NCI-H69 (cell line): ENCODE measurements at regions not wholly inside any gene's neighbourhood (a gene's known extent, or its start where the extent isn't known, plus 50 kb on each side); places are given as distances from the start of the nearest gene placed in this dataset.

Source experiments
- DNase-seq: peaks from one replicate; lab custom pipeline; 2025; lab: John Stamatoyannopoulos, UW

GRCh38 chr18:74023220-74023619, 124.4 kb downstream of the FBXO15 start:
- DNase-seq = peak; percentile 76

DNA sequence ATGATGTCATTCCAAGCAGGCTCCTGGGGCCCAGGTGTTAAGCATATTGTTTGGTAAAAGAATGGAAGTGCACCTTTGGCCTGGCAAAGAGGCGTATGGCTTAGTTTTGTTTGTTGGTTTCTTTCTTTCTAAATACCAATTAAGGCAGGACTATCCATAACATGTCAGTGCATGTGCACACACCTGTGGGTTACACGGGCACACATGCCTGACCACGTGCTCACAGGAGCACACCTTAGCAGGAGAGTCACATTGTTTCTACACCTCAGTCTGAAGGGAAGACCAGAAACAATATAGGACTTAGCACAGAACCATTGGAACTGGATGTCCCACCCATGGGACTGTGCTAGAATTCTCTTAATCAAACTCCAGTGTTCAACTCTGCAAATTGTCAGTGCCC, 127.8 kb downstream of the FBXO15 start:
- DNase-seq = peak; percentile 94

GRCh38 chr18:74013955-74014354, 133.7 kb downstream of the FBXO15 start:
- DNase-seq = no peak

DNA sequence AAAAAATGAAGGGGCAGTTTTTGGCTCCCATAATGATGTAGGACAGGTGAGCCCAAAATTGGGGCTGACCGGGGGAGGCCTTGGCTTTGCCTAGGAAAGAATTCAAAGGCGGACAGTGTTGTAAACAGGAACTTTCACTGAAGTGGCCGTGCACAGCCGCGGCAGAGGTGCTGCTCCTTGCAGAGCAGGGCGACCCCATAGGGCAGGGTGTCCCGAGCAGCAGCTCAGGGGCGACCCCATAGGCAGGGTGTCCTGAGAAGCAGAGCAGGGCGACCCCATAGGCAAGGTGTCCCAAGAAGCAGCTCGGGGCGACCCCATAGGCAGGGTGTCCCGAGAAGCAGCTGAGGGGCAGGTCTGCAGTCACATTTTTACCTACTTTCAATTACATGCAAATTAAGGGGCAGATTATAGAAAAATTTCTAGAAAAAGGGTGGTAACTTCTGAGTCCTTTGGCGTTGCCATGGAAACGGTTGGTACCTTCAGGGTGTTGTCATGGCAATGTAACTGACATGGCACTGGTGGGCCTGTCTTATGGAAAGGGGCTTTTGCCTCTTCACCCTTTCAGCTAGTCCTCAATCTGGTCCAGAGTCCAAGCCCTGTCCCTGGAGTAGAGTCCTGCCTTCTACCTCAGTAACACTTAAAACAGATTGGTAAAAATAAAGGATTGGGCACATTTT, 134.5 kb downstream of the FBXO15 start:
- peak; percentile 20 for DNase-seq

DNA sequence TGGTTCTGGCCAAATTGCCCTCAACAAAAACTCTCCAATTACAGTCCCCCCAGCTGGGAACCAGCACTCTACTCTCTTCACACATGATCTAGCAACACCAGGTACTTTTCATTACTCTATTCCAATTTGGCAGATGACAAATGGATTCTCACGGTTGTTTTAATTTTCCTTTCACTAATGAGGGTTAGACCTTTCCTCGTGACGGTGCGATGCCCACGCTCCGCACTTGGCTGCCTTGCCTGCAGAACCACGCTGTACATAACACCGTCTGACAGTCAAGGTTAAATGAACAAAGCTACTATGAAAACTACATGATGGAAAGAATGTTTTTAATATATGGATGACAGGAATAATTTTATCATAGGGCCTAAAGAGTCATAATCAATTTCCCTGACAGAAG, 141.5 kb downstream of the FBXO15 start:
- DNase-seq = peak; percentile 92

- no peak for DNase-seq
These were observed 142.1 kb downstream of the FBXO15 start for GRCh38 chr18:74005320-74006109.

DNA sequence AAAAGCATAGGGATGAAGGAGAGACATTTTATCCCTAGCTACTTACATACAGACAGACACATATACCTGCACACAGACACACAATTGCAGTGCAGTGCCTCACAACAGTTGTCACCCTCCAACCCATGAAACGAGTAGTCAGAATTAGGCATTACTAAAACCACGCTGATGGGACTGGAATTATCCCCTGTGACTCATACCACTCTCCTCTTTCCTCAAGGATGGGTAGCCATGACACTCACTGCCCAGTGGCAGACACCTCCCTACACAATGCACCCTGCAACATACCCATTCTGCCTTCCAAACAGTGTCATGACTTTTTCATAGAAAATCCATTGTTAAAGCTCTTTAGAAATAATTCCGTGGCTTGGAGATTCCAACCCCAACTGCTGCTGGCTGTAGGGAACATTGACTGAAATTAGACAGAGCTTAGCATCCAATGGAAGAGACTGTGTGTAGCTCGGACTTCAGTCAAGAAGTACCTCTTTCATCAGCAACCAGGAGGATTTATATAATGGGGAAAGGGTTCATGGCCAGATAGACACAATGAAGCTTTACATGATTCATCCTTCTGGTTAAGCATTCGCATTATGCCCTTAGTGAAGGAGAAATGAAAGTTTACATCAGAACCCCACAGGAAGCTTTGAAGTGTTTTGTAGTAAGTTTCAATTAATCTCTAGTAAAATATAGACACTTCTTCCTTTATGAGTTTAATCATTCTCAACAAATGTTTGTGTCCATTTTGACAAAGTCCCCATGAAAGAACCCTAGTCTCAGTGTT, 155.2 kb downstream of the FBXO15 start:
- DNase-seq = no peak

- DNase-seq = no peak
These were observed 156.1 kb downstream of the FBXO15 start for GRCh38 chr18:73991570-73991969.

DNA sequence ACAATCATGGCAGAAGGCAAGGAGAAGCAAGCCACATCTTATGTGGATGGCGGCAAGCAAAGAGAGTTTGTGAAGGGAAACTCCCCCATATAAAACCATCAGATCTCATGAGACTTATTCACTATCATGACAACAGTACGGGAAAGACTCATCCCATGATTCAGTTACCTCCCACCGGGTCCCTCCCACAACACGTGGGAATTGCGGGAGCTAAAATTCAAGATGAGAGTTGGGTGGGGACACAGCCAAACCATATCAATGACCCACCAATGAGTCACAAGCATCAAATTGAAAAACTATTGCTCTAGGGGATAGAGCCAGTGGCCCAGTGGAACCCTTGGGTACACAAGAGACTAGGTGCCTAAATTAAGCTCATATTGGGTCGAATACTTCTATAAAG, 157.4 kb downstream of the FBXO15 start:
- DNase-seq = no peak

- DNase-seq = no peak
These were observed 160.2 kb downstream of the FBXO15 start for GRCh38 chr18:73987247-73987980.

GRCh38 chr18:73986711-73987110, 160.9 kb downstream of the FBXO15 start:
- no peak for DNase-seq

- DNase-seq = no peak
These were observed 161.6 kb downstream of the FBXO15 start for GRCh38 chr18:73985855-73986625.

DNA sequence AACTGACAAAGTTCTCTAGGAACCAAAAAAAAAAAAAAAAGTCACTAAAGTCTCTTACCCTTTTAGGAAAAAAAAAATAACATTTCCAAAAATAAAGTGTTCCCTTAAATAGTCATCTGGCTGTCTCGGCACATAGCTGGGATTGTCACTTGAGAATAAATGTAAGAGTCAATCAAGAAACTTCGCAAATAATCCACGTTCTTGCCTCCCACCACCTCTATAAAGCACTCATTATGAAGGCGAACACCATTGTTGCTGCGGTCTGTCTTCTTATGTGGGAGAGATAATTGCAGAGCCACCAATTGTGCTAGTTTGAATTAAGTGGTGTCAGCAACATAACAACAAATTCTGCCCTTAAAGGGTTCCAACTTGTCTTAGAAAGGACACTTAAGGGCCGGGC, 163.7 kb downstream of the FBXO15 start:
- DNase-seq = no peak

DNA sequence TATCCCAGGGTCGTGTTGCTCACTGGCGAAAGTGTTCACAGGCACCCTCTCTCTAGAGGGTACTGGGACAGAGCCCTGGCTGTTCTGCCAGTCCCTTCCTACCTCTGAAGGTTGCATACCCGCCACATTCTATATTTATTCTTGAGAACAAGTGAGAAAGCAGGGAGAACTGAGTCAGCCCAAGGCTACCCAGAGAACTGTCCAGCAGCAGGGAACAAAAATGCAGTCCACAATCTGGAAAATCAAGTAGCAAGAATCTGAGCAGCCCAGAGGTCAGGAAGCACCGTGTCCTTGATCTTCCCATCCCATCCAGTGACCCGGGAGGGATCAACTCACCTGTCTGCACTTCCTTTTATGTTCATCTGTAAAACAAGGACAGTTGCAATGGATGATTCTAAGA, 164.1 kb downstream of the FBXO15 start:
- no peak for DNase-seq

GRCh38 chr18:73981796-73982195, 165.8 kb downstream of the FBXO15 start:
- DNase-seq = no peak

DNA sequence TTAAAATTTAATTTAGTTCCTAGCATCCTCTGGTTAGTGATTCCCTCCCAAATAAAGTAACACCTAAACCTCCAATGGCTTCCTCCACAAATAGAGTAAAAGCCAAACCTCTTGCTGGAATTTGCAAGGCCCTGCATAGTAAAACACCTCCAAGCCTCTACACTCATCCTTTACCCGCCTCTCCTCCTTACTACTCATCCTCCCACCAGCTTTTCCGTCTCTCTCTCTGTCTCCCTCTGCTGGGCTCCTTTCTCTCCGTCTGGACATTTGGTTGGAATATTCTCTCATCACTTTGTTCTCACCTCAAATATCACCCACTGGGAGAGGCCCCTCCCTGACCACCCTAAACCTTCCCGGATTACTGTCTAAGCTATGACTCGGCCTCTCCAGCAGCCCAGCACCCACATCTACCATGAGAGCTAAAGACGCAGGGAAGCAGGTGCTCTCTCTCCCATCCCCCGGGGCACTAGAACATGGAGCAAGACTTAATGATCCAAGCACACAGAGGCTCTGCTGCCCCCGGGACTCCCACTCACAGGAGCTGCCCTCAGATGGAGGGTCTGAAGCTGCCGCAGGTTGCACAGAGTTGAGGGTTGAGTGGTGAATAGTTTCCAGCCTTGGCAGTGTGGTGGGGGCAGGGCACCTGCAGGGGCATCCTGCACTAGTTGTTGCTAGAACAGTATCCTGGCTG, 167.2 kb downstream of the FBXO15 start:
- DNase-seq = peak; percentile 74

GRCh38 chr18:73979742-73980141, 167.9 kb downstream of the FBXO15 start:
- peak; percentile 71 for DNase-seq

GRCh38 chr18:73976433-73976832, 171.2 kb downstream of the FBXO15 start:
- DNase-seq = no peak

DNA sequence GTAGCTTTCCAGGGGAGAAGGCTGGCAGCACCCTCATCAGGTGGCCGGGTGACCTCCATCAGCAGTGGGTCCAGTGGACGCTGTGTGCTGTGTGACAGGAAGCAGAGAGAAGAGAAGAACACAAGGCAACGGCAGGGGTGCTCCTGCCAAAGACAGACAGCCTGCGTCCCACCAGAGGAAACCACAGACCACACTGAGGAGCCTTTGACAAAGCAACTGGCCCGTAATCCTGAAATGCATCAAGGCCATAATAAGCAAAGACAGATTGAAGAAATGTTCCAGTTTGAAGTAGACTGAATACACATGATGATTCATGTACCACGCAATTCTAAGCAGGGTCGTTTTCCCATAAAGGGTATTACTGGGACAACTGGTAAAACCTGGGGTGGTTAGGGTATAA, 172.4 kb downstream of the FBXO15 start:
- no peak for DNase-seq

GRCh38 chr18:73973972-73974371, 173.7 kb downstream of the FBXO15 start:
- no peak for DNase-seq

DNA sequence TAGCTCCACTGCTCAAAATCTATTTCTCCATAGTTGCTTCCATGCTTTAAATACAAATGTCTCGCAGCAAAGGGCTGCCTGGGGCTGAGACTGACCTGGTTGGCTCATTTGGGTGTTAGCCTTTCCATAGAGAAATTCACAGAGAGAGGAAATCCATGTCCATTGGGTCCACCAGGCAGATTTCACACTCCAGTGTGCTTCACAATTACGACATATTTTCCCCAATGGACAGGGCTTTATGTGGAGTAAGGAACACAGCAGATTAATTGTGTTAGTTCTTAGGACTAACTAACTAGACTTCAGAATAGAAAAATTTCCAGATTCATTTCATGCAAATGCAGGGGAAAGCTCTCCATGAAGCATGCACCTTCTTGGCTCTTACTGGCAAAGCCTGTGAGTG, 180.7 kb downstream of the FBXO15 start:
- DNase-seq = no peak
